ENCODE measurements at regions not wholly inside any gene's neighbourhood (a gene's known extent, or its start where the extent isn't known, plus 50 kb on each side); places are given as distances from the start of the nearest gene placed in this dataset.

DNA sequence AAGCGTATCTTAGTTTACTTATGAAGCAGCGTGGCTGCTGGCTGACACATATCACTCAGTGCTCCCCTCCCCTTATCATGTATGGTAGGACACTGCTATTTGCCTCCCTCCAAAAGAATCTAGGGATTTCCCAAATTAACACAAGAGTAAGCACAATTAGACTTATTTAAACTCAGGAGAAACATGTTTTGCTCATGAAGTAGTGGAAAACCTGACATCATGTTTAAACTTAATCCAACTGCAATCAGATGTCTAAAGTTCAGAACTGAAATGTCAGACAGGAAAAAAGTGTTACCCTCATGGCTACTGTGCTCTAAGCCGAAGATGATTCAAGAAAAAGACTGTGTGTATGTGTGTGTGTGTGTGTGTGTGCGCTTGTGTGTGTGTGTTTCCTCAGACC lies 324.1 kb upstream of the TNC start:
- TF ChIP-seq POLR2A (IDR thresholded peaks at IDR 0.05): no peak
- TF ChIP-seq, protein P1, sequence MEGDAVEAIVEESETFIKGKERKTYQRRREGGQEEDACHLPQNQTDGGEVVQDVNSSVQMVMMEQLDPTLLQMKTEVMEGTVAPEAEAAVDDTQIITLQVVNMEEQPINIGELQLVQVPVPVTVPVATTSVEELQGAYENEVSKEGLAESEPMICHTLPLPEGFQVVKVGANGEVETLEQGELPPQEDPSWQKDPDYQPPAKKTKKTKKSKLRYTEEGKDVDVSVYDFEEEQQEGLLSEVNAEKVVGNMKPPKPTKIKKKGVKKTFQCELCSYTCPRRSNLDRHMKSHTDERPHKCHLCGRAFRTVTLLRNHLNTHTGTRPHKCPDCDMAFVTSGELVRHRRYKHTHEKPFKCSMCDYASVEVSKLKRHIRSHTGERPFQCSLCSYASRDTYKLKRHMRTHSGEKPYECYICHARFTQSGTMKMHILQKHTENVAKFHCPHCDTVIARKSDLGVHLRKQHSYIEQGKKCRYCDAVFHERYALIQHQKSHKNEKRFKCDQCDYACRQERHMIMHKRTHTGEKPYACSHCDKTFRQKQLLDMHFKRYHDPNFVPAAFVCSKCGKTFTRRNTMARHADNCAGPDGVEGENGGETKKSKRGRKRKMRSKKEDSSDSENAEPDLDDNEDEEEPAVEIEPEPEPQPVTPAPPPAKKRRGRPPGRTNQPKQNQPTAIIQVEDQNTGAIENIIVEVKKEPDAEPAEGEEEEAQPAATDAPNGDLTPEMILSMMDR (IDR thresholded peaks at IDR 0.05): no peak

Measured in upper lobe of left lung (tissue), 4 donors.